ENCODE measurements at regions not wholly inside any gene's neighbourhood (a gene's known extent, or its start where the extent isn't known, plus 50 kb on each side); places are given as distances from the start of the nearest gene placed in this dataset.
"Not testable (repeated sequence)": the region's sequence is repeated elsewhere in the genome, so short reads cannot be mapped to it uniquely, and the experiment has no call there.

GRCh38 chr20:40868551-40869217, 159.9 kb upstream of the TOP1 start:
- TF ChIP-seq POLR2A (IDR thresholded peaks at IDR 0.05): no peak
- peak in 1 of 3 donors; percentile 22 for TF ChIP-seq POLR2AphosphoS5 (IDR thresholded peaks at IDR 0.05)
- TF ChIP-seq, protein P1, sequence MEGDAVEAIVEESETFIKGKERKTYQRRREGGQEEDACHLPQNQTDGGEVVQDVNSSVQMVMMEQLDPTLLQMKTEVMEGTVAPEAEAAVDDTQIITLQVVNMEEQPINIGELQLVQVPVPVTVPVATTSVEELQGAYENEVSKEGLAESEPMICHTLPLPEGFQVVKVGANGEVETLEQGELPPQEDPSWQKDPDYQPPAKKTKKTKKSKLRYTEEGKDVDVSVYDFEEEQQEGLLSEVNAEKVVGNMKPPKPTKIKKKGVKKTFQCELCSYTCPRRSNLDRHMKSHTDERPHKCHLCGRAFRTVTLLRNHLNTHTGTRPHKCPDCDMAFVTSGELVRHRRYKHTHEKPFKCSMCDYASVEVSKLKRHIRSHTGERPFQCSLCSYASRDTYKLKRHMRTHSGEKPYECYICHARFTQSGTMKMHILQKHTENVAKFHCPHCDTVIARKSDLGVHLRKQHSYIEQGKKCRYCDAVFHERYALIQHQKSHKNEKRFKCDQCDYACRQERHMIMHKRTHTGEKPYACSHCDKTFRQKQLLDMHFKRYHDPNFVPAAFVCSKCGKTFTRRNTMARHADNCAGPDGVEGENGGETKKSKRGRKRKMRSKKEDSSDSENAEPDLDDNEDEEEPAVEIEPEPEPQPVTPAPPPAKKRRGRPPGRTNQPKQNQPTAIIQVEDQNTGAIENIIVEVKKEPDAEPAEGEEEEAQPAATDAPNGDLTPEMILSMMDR (IDR thresholded peaks at IDR 0.05): no peak
- intact Hi-C loops (cut with DNase I; ENCODE audit: low total_unique reads): no loop called here
- no peaks in the 10 kb centered on the region for H3K27me3 ChIP-seq
- peak in 1 of 2 donors; percentile 47 for DNase-seq (ENCODE audit: low spot score in 2 of 2)
- H3K36me3 ChIP-seq: no peaks in the 10 kb centered on the region
- peak overlapping the region; percentile 50 to 63 for H3K27ac ChIP-seq
- H3K9me3 ChIP-seq: no peaks in the 10 kb centered on the region
- peaks cover 0 to 3% of the 10 kb centered on the region in 2 donors for H3K4me1 ChIP-seq
- no peak overlapping the region for H3K4me3 ChIP-seq

DNA sequence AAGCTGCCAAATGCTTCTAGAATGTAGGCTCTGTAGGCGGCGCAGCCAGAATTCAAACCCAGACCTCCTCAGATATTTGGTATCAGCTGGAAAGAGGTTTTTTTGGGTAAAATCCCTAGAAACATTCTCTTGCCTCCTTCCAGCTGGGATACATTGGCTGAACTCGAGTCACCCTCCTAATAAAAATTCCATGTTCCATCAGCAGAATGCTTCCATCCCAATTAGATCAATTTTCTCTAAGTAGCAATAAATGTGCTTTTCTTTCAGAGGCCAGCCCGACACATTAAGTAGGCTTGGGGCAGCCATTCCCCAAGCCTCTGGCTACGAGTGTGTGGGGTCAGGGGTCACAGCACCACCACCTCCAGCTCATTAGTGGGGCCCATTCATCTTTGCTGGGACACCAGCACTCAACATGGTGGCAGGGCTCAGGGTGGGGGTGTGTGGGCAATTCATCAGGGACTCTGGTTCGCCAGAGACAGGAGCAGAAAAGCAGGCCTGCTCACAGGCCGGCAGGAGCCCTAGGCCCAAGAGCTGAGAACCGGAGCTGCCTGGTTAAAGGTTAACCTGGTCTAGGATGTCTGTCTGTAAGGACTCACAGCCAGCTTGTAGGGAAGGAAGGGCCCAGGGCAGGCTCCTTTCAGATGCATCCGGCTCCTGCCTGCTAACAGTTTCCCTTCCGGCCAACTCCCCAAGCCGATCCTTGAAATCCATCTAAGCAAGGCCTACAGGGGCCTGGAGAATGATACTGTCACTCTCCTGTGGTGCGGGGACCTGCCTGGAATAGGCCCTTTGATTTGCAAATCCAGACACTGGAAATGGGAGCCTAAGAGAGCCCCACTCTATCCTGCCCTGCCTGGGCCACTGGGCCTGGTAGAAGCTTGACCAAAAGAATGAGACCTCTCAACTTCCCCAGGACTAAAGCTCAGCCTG, 159.1 kb upstream of the TOP1 start:
- H3K27me3 ChIP-seq: no peaks in the 10 kb centered on the region
- TF ChIP-seq POLR2AphosphoS5 (IDR thresholded peaks at IDR 0.05): no peak
- no peaks in the 10 kb centered on the region for H3K9me3 ChIP-seq
- H3K27ac ChIP-seq: peak overlapping the region; percentile 50 to 63
- intact Hi-C loops (cut with DNase I; ENCODE audit: low total_unique reads): no loop called here
- H3K4me1 ChIP-seq: peaks cover 0 to 3% of the 10 kb centered on the region in 2 donors
- H3K4me3 ChIP-seq: no peak overlapping the region
- no peak for DNase-seq (ENCODE audit: low spot score in 2 of 2)
- no peaks in the 10 kb centered on the region for H3K36me3 ChIP-seq

DNA sequence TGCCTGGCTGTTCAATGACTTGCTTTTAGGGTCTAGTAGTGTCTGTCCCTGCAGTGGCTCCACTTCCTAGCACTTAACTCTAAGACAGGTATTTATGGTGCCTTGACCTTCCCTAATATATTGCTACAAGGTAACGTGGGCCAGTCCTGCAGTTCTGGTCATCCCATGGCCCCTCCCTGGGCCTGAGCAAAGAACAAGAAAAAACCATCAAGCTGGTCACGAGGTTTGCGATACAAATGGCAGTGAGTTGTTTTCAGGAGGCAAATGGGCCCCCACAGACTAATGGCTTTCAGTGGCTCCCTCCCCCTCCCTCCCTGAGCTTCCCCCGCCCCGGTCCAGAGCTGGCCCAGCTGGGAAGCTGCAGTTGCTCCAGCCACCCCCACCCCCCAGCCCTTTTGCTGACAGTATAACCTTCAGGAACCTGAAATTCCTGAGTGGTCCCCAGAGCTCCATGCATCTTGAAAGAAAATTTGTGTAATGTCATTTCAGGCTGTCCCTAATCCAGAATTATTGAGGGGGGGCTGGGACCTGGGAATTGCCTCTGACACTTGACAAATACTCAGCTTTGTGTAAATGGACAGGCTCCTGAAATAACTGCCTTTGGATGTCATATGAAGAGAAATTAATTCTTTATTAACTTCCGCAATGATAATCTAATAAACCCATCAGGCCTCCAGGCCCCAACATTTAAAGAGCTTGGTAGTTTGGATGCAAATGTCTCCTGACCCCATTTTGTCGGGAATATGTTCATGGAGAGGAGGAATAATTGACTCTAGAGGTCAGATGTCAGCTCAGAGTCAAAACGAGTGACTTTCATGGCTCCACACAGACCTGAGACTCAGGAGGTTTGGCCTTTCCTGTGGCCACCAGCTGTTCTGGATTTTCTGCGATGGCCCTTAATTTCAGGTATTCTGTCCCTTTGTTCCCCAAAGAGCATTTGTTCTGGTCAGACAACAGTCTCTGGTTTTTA, 153.2 kb upstream of the TOP1 start:
- Histone ChIP-seq H3K4me3 (no peak overlapping the region), H3K27me3 (no peaks in the 10 kb centered on the region), H3K36me3 (no peaks in the 10 kb centered on the region), H3K9me3 (peaks cover 0 to 5% of the 10 kb centered on the region in 2 donors), H3K4me1 (no peaks in the 10 kb centered on the region), H3K27ac (no peak overlapping the region)
- intact Hi-C loops (cut with DNase I; ENCODE audit: low total_unique reads): no loop called here
- no peak for DNase-seq (ENCODE audit: low spot score in 2 of 2)
- TF ChIP-seq POLR2A (IDR thresholded peaks at IDR 0.05) (no peak), POLR2AphosphoS5 (IDR thresholded peaks at IDR 0.05) (no peak)

DNA sequence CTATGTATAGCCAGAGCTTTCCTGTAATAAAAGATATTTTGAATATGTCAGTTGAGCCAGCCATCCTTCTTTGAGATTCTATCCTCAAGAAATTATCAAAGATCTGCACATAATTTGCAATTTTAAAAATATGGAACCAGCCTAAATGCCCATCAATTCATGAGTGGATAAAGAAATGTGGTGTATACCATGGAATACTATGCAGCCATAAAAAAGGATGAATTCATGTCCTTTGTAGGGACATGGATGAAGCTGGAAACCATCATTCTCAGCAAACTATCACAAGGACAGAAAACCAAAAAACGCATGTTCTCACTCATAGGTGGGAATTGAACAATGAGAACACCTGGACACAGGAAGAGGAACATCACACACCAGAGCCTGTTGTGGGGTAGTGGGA, 150.5 kb upstream of the TOP1 start:
- H3K27ac ChIP-seq; intact Hi-C loops (cut with DNase I; ENCODE audit: low total_unique reads): not testable (repeated sequence)
- peaks cover 0 to 16% of the 10 kb centered on the region in 2 donors for H3K9me3 ChIP-seq

GRCh38 chr20:40880063-40880728, 148.4 kb upstream of the TOP1 start:
- TF ChIP-seq POLR2AphosphoS5 (IDR thresholded peaks at IDR 0.05): no peak
- TF ChIP-seq, protein P1 (IDR thresholded peaks at IDR 0.05): no peak
- no peak for TF ChIP-seq POLR2A (IDR thresholded peaks at IDR 0.05)
- Histone ChIP-seq H3K9me3 (peaks cover 0 to 16% of the 10 kb centered on the region in 2 donors), H3K4me3 (no peak overlapping the region), H3K27me3 (no peaks in the 10 kb centered on the region), H3K27ac (peak overlapping the region; percentile 7 to 26), H3K36me3 (no peaks in the 10 kb centered on the region), H3K4me1 (no peaks in the 10 kb centered on the region)
- intact Hi-C loops (cut with DNase I; ENCODE audit: low total_unique reads): no loop called here
- peak in 1 of 2 donors; percentile 51 for DNase-seq (ENCODE audit: low spot score in 2 of 2)

More for the DNA sequence above, 150.5 kb upstream of the TOP1 start:
- H3K4me1 ChIP-seq; H3K36me3 ChIP-seq; DNase-seq (ENCODE audit: low spot score in 2 of 2); H3K4me3 ChIP-seq; H3K27me3 ChIP-seq: not testable (repeated sequence)

DNA sequence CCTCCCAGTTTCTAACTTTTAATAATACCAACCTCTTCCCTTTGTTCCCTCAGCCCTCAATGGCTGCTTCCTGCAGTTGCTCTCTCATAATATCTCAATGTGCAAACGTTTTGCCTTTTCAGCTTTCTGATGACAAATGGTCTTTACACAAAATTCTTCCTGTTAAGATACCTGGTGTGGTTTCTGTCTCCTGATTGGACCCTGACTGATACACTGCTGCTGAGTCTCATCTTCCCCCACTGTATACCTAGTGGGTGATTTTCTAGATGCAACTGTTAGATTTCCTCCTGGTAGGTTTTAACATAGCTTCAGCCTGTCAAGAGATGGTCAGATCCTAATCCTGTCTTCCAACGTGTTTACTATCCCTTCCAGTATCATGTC, 147.9 kb upstream of the TOP1 start:
- TF ChIP-seq POLR2AphosphoS5 (IDR thresholded peaks at IDR 0.05) (no peak), POLR2A (IDR thresholded peaks at IDR 0.05) (no peak)
- TF ChIP-seq, protein P1 (IDR thresholded peaks at IDR 0.05): no peak
- no peak for DNase-seq (ENCODE audit: low spot score in 2 of 2)
- H3K36me3 ChIP-seq: no peaks in the 10 kb centered on the region
- peak overlapping the region in 1 of 2 donors; percentile 26 for H3K27ac ChIP-seq
- no peaks in the 10 kb centered on the region for H3K4me1 ChIP-seq
- intact Hi-C loops (cut with DNase I; ENCODE audit: low total_unique reads): no loop called here
- peaks cover 0 to 16% of the 10 kb centered on the region in 2 donors for H3K9me3 ChIP-seq
- H3K4me3 ChIP-seq: no peak overlapping the region
- no peaks in the 10 kb centered on the region for H3K27me3 ChIP-seq

Data from breast epithelium (tissue), 4 donors.